CD4-positive, CD25-positive, alpha-beta regulatory T cell (primary cell): ENCODE measurements at regions not wholly inside any gene's neighbourhood (a gene's known extent, or its start where the extent isn't known, plus 50 kb on each side); places are given as distances from the start of the nearest gene placed in this dataset.

Experiments
- ATAC-seq, 2 donors: fragments of 150-1000 bp; cut with Tn5 transposase; one replicate each; pipeline ENCODE4 v1.10.0; 2021; ENCODE audit warnings: low read depth in 2 of 2, moderate number of reproducible peaks in 2 of 2, moderate library complexity in 1 of 2
- DNase-seq, 3 donors: peaks; one replicate each; pipeline versions ENCODE4 v3.0.0 to v3.0.0-alpha.2; 2012 to 2022; ENCODE audit warnings: mixed read lengths in 1 of 3
- H3K27ac ChIP-seq: one replicate; pipeline ENCODE4 v1.7.0; 2013; ENCODE audit warnings: mild to moderate bottlenecking, low read length; ENCODE audit not compliant: insufficient read depth, poor library complexity, severe bottlenecking
- H3K27me3 ChIP-seq: one replicate; pipeline ENCODE4 v1.7.0; 2013; ENCODE audit warnings: low read length; ENCODE audit not compliant: control insufficient read depth, insufficient read depth
- H3K36me3 ChIP-seq: one replicate; pipeline ENCODE4 v1.7.0; 2013; ENCODE audit warnings: mild to moderate bottlenecking, low read length, moderate library complexity; ENCODE audit not compliant: control insufficient read depth, insufficient read depth
- H3K4me1 ChIP-seq: 2 replicates; pipeline ENCODE4 v1.7.0; 2013; ENCODE audit warnings: mild to moderate bottlenecking, low read length; ENCODE audit not compliant: insufficient read depth, control insufficient read depth, poor library complexity, severe bottlenecking
- H3K4me3 ChIP-seq: one replicate; pipeline ENCODE4 v1.7.0; 2013; ENCODE audit warnings: low read depth, mild to moderate bottlenecking, low read length, moderate library complexity
- H3K9me3 ChIP-seq, 2 experiments: 1 replicate in 1 of 2; 2 replicates in 1 of 2; pipeline ENCODE4 v1.7.0; 2013; ENCODE audit warnings: low read length in 2 of 2, mild to moderate bottlenecking in 1 of 2, moderate library complexity in 1 of 2; ENCODE audit not compliant: control insufficient read depth in 2 of 2
- H3K27ac Mint-ChIP-seq, 3 donors: one replicate each; pipeline ENCODE4 v1.8.0; 2020 to 2022; ENCODE audit warnings: mild to moderate bottlenecking in 3 of 3, mixed read lengths in 3 of 3, moderate library complexity in 2 of 3
- H3K27me3 Mint-ChIP-seq: one replicate; pipeline ENCODE4 v1.8.0; 2022; ENCODE audit warnings: mild to moderate bottlenecking, mixed read lengths
- H3K36me3 Mint-ChIP-seq: one replicate; pipeline ENCODE4 v1.8.0; 2020; ENCODE audit warnings: mixed read lengths
- H3K4me1 Mint-ChIP-seq, 4 donors: one replicate each; pipeline ENCODE4 v1.8.0; 2020 to 2022; ENCODE audit warnings: mixed read lengths in 4 of 4, mild to moderate bottlenecking in 1 of 4
- H3K4me3 Mint-ChIP-seq, 4 donors: one replicate each; pipeline ENCODE4 v1.8.0; 2020 to 2022; ENCODE audit warnings: mild to moderate bottlenecking in 4 of 4, mixed read lengths in 4 of 4, moderate library complexity in 3 of 4
- H3K9me3 Mint-ChIP-seq, 7 donors: one replicate each; pipeline ENCODE4 v1.8.0; 2020 to 2022; ENCODE audit warnings: mixed read lengths in 7 of 7, mild to moderate bottlenecking in 3 of 7, moderate library complexity in 2 of 7

DNA sequence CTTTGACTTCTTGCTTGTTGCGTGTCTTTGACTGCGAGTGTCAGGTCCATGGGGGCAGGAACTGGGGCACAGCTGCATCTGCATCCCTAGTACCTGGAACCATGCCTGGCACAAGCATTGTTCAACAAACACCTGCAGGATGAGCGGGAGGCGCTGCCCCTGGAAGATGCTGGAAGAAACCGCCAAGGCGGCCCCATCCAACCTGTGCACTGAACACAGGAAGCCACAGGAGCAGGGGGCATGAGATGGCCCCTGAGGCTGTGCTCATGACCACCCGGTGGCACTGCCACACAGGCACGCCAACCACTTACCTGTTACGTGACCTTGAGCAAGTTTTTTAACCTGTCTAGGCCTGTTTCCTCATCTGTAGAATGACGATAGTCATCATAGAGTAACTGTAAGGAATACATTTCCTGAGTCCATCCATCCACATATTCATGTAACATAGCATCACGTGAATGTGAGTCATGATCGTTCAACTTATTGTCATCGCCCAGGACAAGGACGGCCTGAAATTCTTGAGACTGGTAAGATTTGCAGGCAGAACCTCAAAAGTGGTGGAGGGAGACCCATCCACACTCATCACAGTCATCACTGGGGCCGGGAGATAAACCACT, 374.2 kb downstream of the PREX1 start:
- ATAC-seq: no peak
- H3K9me3 Mint-ChIP-seq: peaks cover 0 to 2% (median 0%) of the 10 kb centered on the region in 7 donors
- Histone ChIP-seq H3K27me3 (no peaks in the 10 kb centered on the region), H3K27ac (no peak overlapping the region), H3K36me3 (no peaks in the 10 kb centered on the region), H3K9me3 (no peaks in the 10 kb centered on the region), H3K4me1 (no peaks in the 10 kb centered on the region), H3K4me3 (no peak overlapping the region)
- H3K36me3 Mint-ChIP-seq: no peaks in the 10 kb centered on the region
- no peak overlapping the region for H3K4me3 Mint-ChIP-seq
- H3K4me1 Mint-ChIP-seq: no peaks in the 10 kb centered on the region
- H3K27me3 Mint-ChIP-seq: peaks cover 4% of the 10 kb centered on the region
- no peak for DNase-seq
- H3K27ac Mint-ChIP-seq: no peak overlapping the region

DNA sequence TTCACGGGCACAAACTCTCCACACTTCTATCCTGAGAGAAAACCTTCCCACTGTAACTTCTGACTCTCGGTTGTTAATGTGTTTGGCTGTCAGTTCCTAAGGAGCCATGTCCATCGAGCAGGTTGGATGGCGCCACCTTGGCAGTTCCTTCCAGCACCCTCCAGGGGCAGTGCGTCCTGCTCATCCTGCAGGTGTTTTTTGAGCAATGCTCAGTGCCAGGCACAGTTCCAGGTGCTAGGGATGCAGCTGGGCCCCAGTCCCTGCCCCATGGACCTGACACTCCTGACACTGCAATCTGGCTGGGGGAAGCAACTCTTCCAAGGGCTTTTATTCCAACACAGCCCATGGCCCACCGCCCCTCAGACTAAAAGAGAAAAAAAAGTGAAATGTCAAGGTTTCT, 376.4 kb downstream of the PREX1 start:
- H3K4me3 ChIP-seq: no peak overlapping the region
- no peak overlapping the region for H3K27ac ChIP-seq
- ATAC-seq: no peak
- no peaks in the 10 kb centered on the region for H3K36me3 ChIP-seq
- no peaks in the 10 kb centered on the region for H3K27me3 ChIP-seq
- Mint-ChIP-seq H3K4me3 (no peak overlapping the region), H3K27me3 (peaks cover 4% of the 10 kb centered on the region), H3K27ac (no peak overlapping the region), H3K36me3 (no peaks in the 10 kb centered on the region), H3K4me1 (no peaks in the 10 kb centered on the region), H3K9me3 (peaks cover 0 to 2% (median 0%) of the 10 kb centered on the region in 7 donors)
- no peak for DNase-seq
- no peaks in the 10 kb centered on the region for H3K9me3 ChIP-seq
- no peaks in the 10 kb centered on the region for H3K4me1 ChIP-seq

DNA sequence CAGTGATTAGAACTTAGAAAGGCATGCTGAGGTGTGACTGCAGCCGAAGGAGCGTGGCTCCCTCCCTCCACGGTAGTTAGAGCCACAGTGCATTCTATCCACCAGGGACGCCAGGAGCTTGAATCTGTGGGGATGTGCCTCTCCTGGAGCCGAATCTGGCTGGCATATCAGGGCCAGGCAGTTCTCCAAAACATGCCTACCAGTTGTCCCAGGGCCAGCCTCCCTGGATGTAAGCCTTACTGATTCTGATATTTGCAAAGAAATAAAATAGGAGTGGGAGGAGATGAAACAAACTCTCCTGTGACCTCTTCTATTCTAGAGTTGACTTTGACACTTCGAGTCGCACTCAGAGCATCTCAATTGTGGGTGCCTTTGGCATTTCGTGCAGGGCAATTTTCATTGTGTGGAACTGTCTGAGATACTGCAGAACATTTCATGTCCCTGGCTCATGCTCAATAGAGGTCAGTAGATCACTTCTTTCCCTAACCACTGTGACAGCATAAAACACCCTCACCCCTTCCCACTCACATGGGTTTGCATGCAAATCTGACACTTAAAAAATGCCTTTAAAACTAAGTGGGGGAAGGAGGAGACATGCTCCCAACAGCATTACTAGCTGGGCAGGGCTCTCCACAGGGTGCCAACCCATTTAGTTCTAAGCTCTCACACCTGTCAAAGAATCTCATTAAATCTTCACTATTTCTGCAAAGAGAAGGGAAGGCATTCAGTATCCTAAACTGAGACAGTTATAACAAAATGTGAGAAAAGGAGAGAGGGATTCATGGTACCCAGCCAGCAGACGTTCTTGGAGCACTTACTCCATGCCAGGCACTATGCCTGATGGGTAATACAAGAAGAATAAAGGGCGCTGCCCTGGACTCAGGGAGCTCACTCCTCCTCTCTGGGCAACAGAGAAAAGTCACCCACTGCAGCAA, 378.9 kb downstream of the PREX1 start:
- no peak for ATAC-seq
- Histone ChIP-seq H3K9me3 (peaks cover under 1 to 5% of the 10 kb centered on the region in 2 experiments), H3K27me3 (peaks cover 1% of the 10 kb centered on the region), H3K4me1 (no peaks in the 10 kb centered on the region), H3K27ac (no peak overlapping the region), H3K4me3 (no peak overlapping the region), H3K36me3 (no peaks in the 10 kb centered on the region)
- DNase-seq: no peak
- no peak overlapping the region for H3K4me3 Mint-ChIP-seq
- H3K27ac Mint-ChIP-seq: no peak overlapping the region
- no peaks in the 10 kb centered on the region for H3K4me1 Mint-ChIP-seq
- H3K9me3 Mint-ChIP-seq: peaks cover 0 to 11% (median 5%) of the 10 kb centered on the region in 7 donors
- peaks cover 4% of the 10 kb centered on the region for H3K27me3 Mint-ChIP-seq
- no peaks in the 10 kb centered on the region for H3K36me3 Mint-ChIP-seq

DNA sequence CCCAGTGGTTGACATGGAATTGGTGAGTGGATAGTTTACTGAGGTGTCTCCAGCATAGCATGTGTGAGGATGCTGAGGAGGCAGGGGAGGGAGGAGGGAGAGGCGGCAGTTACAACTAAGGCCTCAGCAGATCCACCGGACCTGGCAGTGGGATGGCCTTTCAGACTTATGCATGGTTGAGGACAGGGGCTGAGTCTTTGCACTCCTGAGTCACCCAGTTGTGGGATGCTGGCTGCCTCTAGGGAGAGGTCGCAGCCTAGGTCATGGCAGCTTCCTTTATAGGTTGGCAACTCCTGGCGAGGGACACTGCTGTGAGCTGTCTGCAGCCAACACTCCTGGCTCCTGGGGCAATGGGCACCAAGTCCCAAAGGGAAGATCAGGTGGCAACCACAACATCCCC, 380.3 kb downstream of the PREX1 start:
- Mint-ChIP-seq H3K36me3 (no peaks in the 10 kb centered on the region), H3K4me3 (no peak overlapping the region), H3K4me1 (no peaks in the 10 kb centered on the region), H3K27ac (no peak overlapping the region), H3K27me3 (peaks cover 4% of the 10 kb centered on the region), H3K9me3 (peaks cover 0 to 15% (median 5%) of the 10 kb centered on the region in 7 donors)
- no peak overlapping the region for H3K4me3 ChIP-seq
- ATAC-seq (no peak), DNase-seq (no peak)
- no peaks in the 10 kb centered on the region for H3K4me1 ChIP-seq
- H3K36me3 ChIP-seq: no peaks in the 10 kb centered on the region
- peaks cover 5 to 9% of the 10 kb centered on the region in 2 experiments for H3K9me3 ChIP-seq
- no peak overlapping the region for H3K27ac ChIP-seq
- H3K27me3 ChIP-seq: peaks cover 1% of the 10 kb centered on the region

DNA sequence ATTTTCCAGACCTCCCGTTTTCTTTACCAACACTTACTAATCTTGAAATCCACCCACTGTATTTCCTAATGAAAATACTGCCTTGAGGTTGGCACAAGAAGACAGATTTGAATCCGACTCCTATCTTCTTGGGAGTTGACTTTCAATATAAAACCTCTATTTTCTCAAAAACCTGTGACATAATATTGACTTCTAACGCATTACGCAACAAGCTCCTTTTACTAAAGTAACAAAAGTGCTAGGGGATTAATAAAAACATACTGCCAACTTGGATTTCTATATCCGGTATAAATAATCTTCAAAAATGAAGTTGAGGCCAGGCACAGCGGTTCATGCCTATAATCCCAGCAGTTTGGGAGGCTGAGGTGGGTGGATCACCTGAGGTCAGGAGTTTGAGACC, 382.0 kb downstream of the PREX1 start:
- H3K4me1 Mint-ChIP-seq: no peaks in the 10 kb centered on the region

DNA sequence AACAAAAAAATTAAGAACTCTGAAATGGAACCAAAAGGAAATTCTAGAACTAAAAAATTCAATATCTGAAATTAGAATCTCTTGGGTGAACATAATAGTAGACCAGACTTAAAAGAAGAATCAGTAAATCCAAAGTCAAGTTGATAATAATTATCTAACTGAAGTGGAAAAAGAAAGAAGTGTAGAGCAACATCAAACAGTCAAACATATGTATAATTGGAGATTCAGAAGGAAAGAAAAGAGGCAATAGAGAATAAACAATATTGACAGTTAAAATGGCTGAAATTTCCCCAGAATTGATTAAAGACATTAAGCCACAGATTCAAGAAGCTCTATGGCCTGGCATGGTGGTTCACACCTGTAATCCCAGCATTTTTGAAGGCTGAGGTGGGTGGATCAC, 383.6 kb downstream of the PREX1 start:
- H3K9me3 ChIP-seq: peaks cover 5 to 9% of the 10 kb centered on the region in 2 experiments
- H3K27me3 ChIP-seq: peaks cover 4% of the 10 kb centered on the region
- no peak overlapping the region for H3K4me3 Mint-ChIP-seq
- H3K36me3 ChIP-seq: no peaks in the 10 kb centered on the region
- ATAC-seq (no peak), DNase-seq (no peak)
- H3K27ac ChIP-seq: no peak overlapping the region
- no peaks in the 10 kb centered on the region for H3K4me1 Mint-ChIP-seq
- H3K9me3 Mint-ChIP-seq: peaks cover 2 to 15% (median 5%) of the 10 kb centered on the region in 7 donors
- H3K36me3 Mint-ChIP-seq: no peaks in the 10 kb centered on the region
- H3K27me3 Mint-ChIP-seq: peaks cover 4% of the 10 kb centered on the region
- H3K27ac Mint-ChIP-seq: no peak overlapping the region
- H3K4me3 ChIP-seq: no peak overlapping the region
- no peaks in the 10 kb centered on the region for H3K4me1 ChIP-seq

More for the DNA sequence above, 382.0 kb downstream of the PREX1 start:
- no peak overlapping the region for H3K27ac Mint-ChIP-seq
- Histone ChIP-seq H3K27me3 (peaks cover 1% of the 10 kb centered on the region), H3K36me3 (no peaks in the 10 kb centered on the region), H3K4me1 (no peaks in the 10 kb centered on the region), H3K4me3 (no peak overlapping the region), H3K27ac (no peak overlapping the region), H3K9me3 (peaks cover 5 to 9% of the 10 kb centered on the region in 2 experiments)
- H3K4me3 Mint-ChIP-seq: no peak overlapping the region
- H3K36me3 Mint-ChIP-seq: no peaks in the 10 kb centered on the region
- ATAC-seq (no peak), DNase-seq (no peak)
- H3K9me3 Mint-ChIP-seq: peaks cover 2 to 15% (median 5%) of the 10 kb centered on the region in 7 donors
- H3K27me3 Mint-ChIP-seq: peaks cover 4% of the 10 kb centered on the region

DNA sequence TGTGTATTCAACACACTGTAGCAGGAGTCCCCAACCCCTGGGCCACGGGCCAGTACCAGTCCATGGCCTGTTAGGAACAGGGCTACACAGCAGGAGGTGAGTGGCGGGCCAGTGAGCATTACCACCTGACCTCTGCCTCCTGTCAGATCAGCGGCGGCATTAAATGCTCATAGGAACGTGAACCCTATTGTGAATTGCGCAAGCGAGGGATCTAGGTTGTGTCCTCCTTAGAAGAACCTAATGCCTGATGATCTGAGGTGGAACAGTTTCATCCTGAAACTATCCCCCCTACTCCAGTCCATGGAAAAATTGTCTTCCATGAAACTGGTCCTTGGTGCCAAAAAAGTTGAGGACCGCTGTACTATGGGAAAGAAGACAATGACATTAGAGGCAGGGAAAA, 386.9 kb downstream of the PREX1 start:
- no peak overlapping the region for H3K27ac ChIP-seq
- peaks cover 2 to 20% (median 5%) of the 10 kb centered on the region in 7 donors for H3K9me3 Mint-ChIP-seq
- H3K27me3 ChIP-seq: peaks cover 4% of the 10 kb centered on the region
- no peaks in the 10 kb centered on the region for H3K4me1 Mint-ChIP-seq
- DNase-seq (no peak), ATAC-seq (no peak)
- no peak overlapping the region for H3K4me3 ChIP-seq
- H3K36me3 ChIP-seq: no peaks in the 10 kb centered on the region
- peaks cover 5 to 9% of the 10 kb centered on the region in 2 experiments for H3K9me3 ChIP-seq
- H3K4me3 Mint-ChIP-seq: no peak overlapping the region
- no peaks in the 10 kb centered on the region for H3K27me3 Mint-ChIP-seq
- H3K27ac Mint-ChIP-seq: no peak overlapping the region
- H3K4me1 ChIP-seq: no peaks in the 10 kb centered on the region
- H3K36me3 Mint-ChIP-seq: no peaks in the 10 kb centered on the region
